GM23248 (cell line): ENCODE measurements at regions not wholly inside any gene's neighbourhood (a gene's known extent, or its start where the extent isn't known, plus 50 kb on each side); places are given as distances from the start of the nearest gene placed in this dataset.

Experiments
- DNase-seq: peaks from one replicate; pipeline ENCODE4 v3.0.0-alpha.2; 2015
- H2AFZ ChIP-seq: fragments of 200-600 bp; sonication (generic); 2 replicates; pipeline ENCODE4 v1.6.1; 2016; ENCODE audit warnings: antibody characterized with exemption
- H3F3A ChIP-seq: fragments of 200-600 bp; sonication (generic); 2 replicates; pipeline ENCODE4 v1.6.1; 2016; ENCODE audit warnings: mild to moderate bottlenecking, antibody characterized with exemption, mixed run types; ENCODE audit not compliant: insufficient read depth
- H3K27ac ChIP-seq: fragments of 200-600 bp; sonication (generic); 2 replicates; pipeline ENCODE4 v1.5.1; 2016; ENCODE audit warnings: mild to moderate bottlenecking
- H3K27me3 ChIP-seq: fragments of 200-600 bp; sonication (generic); replicated peaks from 2 replicates; pipeline ENCODE4 v1.6.1; 2016; ENCODE audit warnings: mild to moderate bottlenecking; ENCODE audit not compliant: insufficient read depth
- H3K36me3 ChIP-seq: fragments of 200-600 bp; sonication (generic); 2 replicates; pipeline ENCODE4 v1.6.1; 2016; ENCODE audit warnings: low read depth, mild to moderate bottlenecking
- H3K4me1 ChIP-seq: fragments of 200-600 bp; sonication (generic); 2 replicates; pipeline ENCODE4 v1.6.1; 2016; ENCODE audit warnings: mild to moderate bottlenecking; ENCODE audit not compliant: insufficient read depth
- H3K4me2 ChIP-seq: fragments of 200-600 bp; sonication (generic); one replicate; pipeline ENCODE4 v1.6.1; 2016; ENCODE audit warnings: mild to moderate bottlenecking; ENCODE audit not compliant: unreplicated experiment
- H3K4me3 ChIP-seq: fragments of 200-600 bp; sonication (generic); 2 replicates; pipeline ENCODE4 v1.5.1; 2016; ENCODE audit warnings: mild to moderate bottlenecking
- H3K79me2 ChIP-seq: fragments of 200-600 bp; sonication (generic); 2 replicates; pipeline ENCODE4 v1.6.1; 2016; ENCODE audit warnings: mild to moderate bottlenecking; ENCODE audit not compliant: insufficient read depth
- H3K9ac ChIP-seq: fragments of 200-600 bp; sonication (generic); 2 replicates; pipeline ENCODE4 v1.6.1; 2016; ENCODE audit warnings: mild to moderate bottlenecking
- H3K9me2 ChIP-seq: fragments of 200-600 bp; sonication (generic); 2 replicates; pipeline ENCODE4 v1.6.1; 2016; ENCODE audit warnings: mixed run types, mild to moderate bottlenecking, moderate library complexity; ENCODE audit not compliant: insufficient read depth
- H3K9me3 ChIP-seq: fragments of 200-600 bp; sonication (generic); one replicate; pipeline ENCODE4 v1.6.1; 2017; ENCODE audit warnings: low read depth
- H4K20me1 ChIP-seq: fragments of 200-600 bp; sonication (generic); 2 replicates; pipeline ENCODE4 v1.6.0; 2016; ENCODE audit not compliant: insufficient read depth
- EZH2 ChIP-seq: fragments of 200-600 bp; sonication (generic); IDR thresholded peaks from 2 replicates; pipeline ENCODE4 v1.6.1; 2018; ENCODE audit warnings: antibody characterized with exemption, mild to moderate bottlenecking; ENCODE audit not compliant: insufficient read depth, poor library complexity, severe bottlenecking
- EZH2phosphoT487 ChIP-seq: fragments of 200-600 bp; sonication (generic); IDR thresholded peaks from 2 replicates; pipeline ENCODE4 v1.6.1; 2018; ENCODE audit warnings: antibody characterized with exemption, moderate library complexity, mild to moderate bottlenecking, low read depth; ENCODE audit not compliant: insufficient read depth
- WGBS, 2 experiments: methylation state at CpG; one replicate each; pipeline ENCODE4 v1.1.6; 2015 to 2017; ENCODE audit warnings: low lambda C conversion rate in 2 of 2, low coverage in 1 of 2; ENCODE audit errors: missing lambda C conversion rate in 2 of 2; 5-methylcytosine and 5-hydroxymethylcytosine counted together
- in situ Hi-C: fragments of 300-500 bp; cut with MboI; formaldehyde crosslinking; loops from 2 replicates; pipeline ENCODE4 v1.15.0; 2020

- Histone ChIP-seq H3K4me1 (no peaks in the 10 kb centered on the region), H3K27me3 (0 out of 2 replicates have a peak, but pooled peaks cover 13% of the 10 kb centered on the region)
These were observed 948.4 kb downstream of the UQCRFS1 start for GRCh38 chr19:28264556-28264955.

GRCh38 chr19:28258829-28259228, 954.1 kb downstream of the UQCRFS1 start:
- no peaks in the 10 kb centered on the region for H4K20me1 ChIP-seq
- no peaks in the 10 kb centered on the region for H3K9me3 ChIP-seq
- DNase-seq = no peak
- no peak overlapping the region for H3K4me3 ChIP-seq
- no peak overlapping the region for H3K4me2 ChIP-seq
- H3K27me3 ChIP-seq = peaks cover 26% of the 10 kb centered on the region; the same call in 1 of the 2 replicates
- H2AFZ ChIP-seq = no peak overlapping the region
- H3K9ac ChIP-seq = no peak overlapping the region
- H3K4me1 ChIP-seq = no peaks in the 10 kb centered on the region
- no peak overlapping the region for H3K27ac ChIP-seq
- in situ Hi-C loops = no loop called here
- no peaks in the 10 kb centered on the region for H3K79me2 ChIP-seq
- no peaks in the 10 kb centered on the region for H3K36me3 ChIP-seq
- 37 to 43% methylated on average over 3 of the region's 3 CpGs for WGBS, 2 experiments
- no peaks in the 10 kb centered on the region for H3K9me2 ChIP-seq
- H3F3A ChIP-seq = no peaks in the 10 kb centered on the region
- TF ChIP-seq EZH2phosphoT487 = no peak
- no peak for TF ChIP-seq EZH2

More at GRCh38 chr19:28264556-28264955, 948.4 kb downstream of the UQCRFS1 start:
- no peak for DNase-seq
- WGBS, 2 experiments = 15 to 22% methylated on average over 3 of the region's 3 CpGs
- no peaks in the 10 kb centered on the region for H3K9me3 ChIP-seq
- H4K20me1 ChIP-seq = no peaks in the 10 kb centered on the region
- no peak overlapping the region for H3K9ac ChIP-seq
- TF ChIP-seq EZH2 (no peak), EZH2phosphoT487 (no peak)
- H3K27ac ChIP-seq = no peak overlapping the region
- H3K36me3 ChIP-seq = no peaks in the 10 kb centered on the region
- in situ Hi-C loops = no loop called here
- no peak overlapping the region for H2AFZ ChIP-seq
- no peak overlapping the region for H3K4me3 ChIP-seq
- H3K4me2 ChIP-seq = no peak overlapping the region
- no peaks in the 10 kb centered on the region for H3K9me2 ChIP-seq
- H3K79me2 ChIP-seq = no peaks in the 10 kb centered on the region
- H3F3A ChIP-seq = no peaks in the 10 kb centered on the region

GRCh38 chr19:28257396-28257795, 955.6 kb downstream of the UQCRFS1 start:
- peaks cover 26% of the 10 kb centered on the region for H3K27me3 ChIP-seq
- no peak for DNase-seq
- H2AFZ ChIP-seq = no peak overlapping the region
- TF ChIP-seq EZH2 (no peak), EZH2phosphoT487 (no peak)
- no peaks in the 10 kb centered on the region for H4K20me1 ChIP-seq
- no peak overlapping the region for H3K9ac ChIP-seq
- H3K4me2 ChIP-seq = no peak overlapping the region
- H3K9me3 ChIP-seq = no peaks in the 10 kb centered on the region
- H3K27ac ChIP-seq = no peak overlapping the region
- H3K9me2 ChIP-seq = no peaks in the 10 kb centered on the region
- H3K4me1 ChIP-seq = no peaks in the 10 kb centered on the region
- H3K79me2 ChIP-seq = no peaks in the 10 kb centered on the region
- no peak overlapping the region for H3K4me3 ChIP-seq
- H3F3A ChIP-seq = no peaks in the 10 kb centered on the region
- no peaks in the 10 kb centered on the region for H3K36me3 ChIP-seq
- in situ Hi-C loops = no loop called here
- WGBS, 2 experiments = 0 to 8% methylated on average over 1 of the region's 1 CpG

- TF ChIP-seq EZH2 = no peak
- no peak for TF ChIP-seq EZH2phosphoT487
- DNase-seq = no peak
- H2AFZ ChIP-seq = no peak overlapping the region
- WGBS, 2 experiments = 29 to 40% methylated on average over 2 of the region's 2 CpGs
- H3K27me3 ChIP-seq = peaks cover 12% of the 10 kb centered on the region; the same call in 1 of the 2 replicates
- no peak overlapping the region for H3K27ac ChIP-seq
- no peak overlapping the region for H3K4me2 ChIP-seq
- no peaks in the 10 kb centered on the region for H3K9me2 ChIP-seq
- H3K79me2 ChIP-seq = no peaks in the 10 kb centered on the region
- no peak overlapping the region for H3K4me3 ChIP-seq
- H3K9ac ChIP-seq = no peak overlapping the region
- no peaks in the 10 kb centered on the region for H3F3A ChIP-seq
- no peaks in the 10 kb centered on the region for H3K4me1 ChIP-seq
- H3K9me3 ChIP-seq = no peaks in the 10 kb centered on the region
- in situ Hi-C loops = no loop called here
- H3K36me3 ChIP-seq = no peaks in the 10 kb centered on the region
- no peaks in the 10 kb centered on the region for H4K20me1 ChIP-seq
These were observed 965.7 kb downstream of the UQCRFS1 start for GRCh38 chr19:28247243-28247642.

- 25 to 47% methylated on average over 3 of the region's 3 CpGs for WGBS, 2 experiments
- H4K20me1 ChIP-seq = no peaks in the 10 kb centered on the region
These were observed 967.0 kb downstream of the UQCRFS1 start for GRCh38 chr19:28245937-28246336.

More at GRCh38 chr19:28245937-28246336, 967.0 kb downstream of the UQCRFS1 start:
- no peaks in the 10 kb centered on the region for H3K9me2 ChIP-seq
- peaks cover 6% of the 10 kb centered on the region; the same call in 1 of the 2 replicates for H3K27me3 ChIP-seq
- H3K4me1 ChIP-seq = no peaks in the 10 kb centered on the region
- H3K79me2 ChIP-seq = no peaks in the 10 kb centered on the region
- no peak overlapping the region for H3K27ac ChIP-seq
- in situ Hi-C loops = no loop called here
- no peak overlapping the region for H3K4me2 ChIP-seq
- no peaks in the 10 kb centered on the region for H3K36me3 ChIP-seq
- DNase-seq = no peak
- TF ChIP-seq EZH2 (no peak), EZH2phosphoT487 (no peak)
- no peak overlapping the region for H3K4me3 ChIP-seq
- H3F3A ChIP-seq = no peaks in the 10 kb centered on the region
- no peak overlapping the region for H3K9ac ChIP-seq
- H2AFZ ChIP-seq = no peak overlapping the region
- no peaks in the 10 kb centered on the region for H3K9me3 ChIP-seq
